ENCODE measurements at regions not wholly inside any gene's neighbourhood (a gene's known extent, or its start where the extent isn't known, plus 50 kb on each side); places are given as distances from the start of the nearest gene placed in this dataset.

GRCh38 chr17:15048933-15049794 is 216.0 kb downstream of the PMP22 start:
- no peak for DNase-seq (ENCODE audit: low read depth)

GRCh38 chr17:15048381-15048780 is 216.7 kb downstream of the PMP22 start:
- no peak for DNase-seq (ENCODE audit: low read depth)

- DNase-seq (ENCODE audit: low read depth): no peak
These were observed 222.8 kb downstream of the PMP22 start for GRCh38 chr17:15042311-15042710.

GRCh38 chr17:15039366-15039765 is 225.8 kb downstream of the PMP22 start:
- no peak for DNase-seq (ENCODE audit: low read depth)

- no peak for DNase-seq (ENCODE audit: low read depth)
These were observed 226.5 kb downstream of the PMP22 start for GRCh38 chr17:15038656-15039055.

GRCh38 chr17:15036238-15036637 is 228.9 kb downstream of the PMP22 start:
- no peak for DNase-seq (ENCODE audit: low read depth)

- no peak for DNase-seq (ENCODE audit: low read depth)
These were observed 233.2 kb downstream of the PMP22 start for GRCh38 chr17:15031975-15032374.

GRCh38 chr17:15029469-15029868 is 235.7 kb downstream of the PMP22 start:
- DNase-seq (ENCODE audit: low read depth): no peak

GRCh38 chr17:15027853-15028252 is 237.3 kb downstream of the PMP22 start:
- no peak for DNase-seq (ENCODE audit: low read depth)

- DNase-seq (ENCODE audit: low read depth): no peak
These were observed 239.0 kb downstream of the PMP22 start for GRCh38 chr17:15026088-15026487.

GRCh38 chr17:15023589-15024336 is 241.4 kb downstream of the PMP22 start:
- DNase-seq (ENCODE audit: low read depth): no peak

GRCh38 chr17:15019158-15019557 is 246.0 kb downstream of the PMP22 start:
- DNase-seq (ENCODE audit: low read depth): no peak

- DNase-seq (ENCODE audit: low read depth): no peak
These were observed 252.7 kb downstream of the PMP22 start for GRCh38 chr17:15012351-15012980.

- no peak for DNase-seq (ENCODE audit: low read depth)
These were observed 256.0 kb downstream of the PMP22 start for GRCh38 chr17:15009087-15009486.

- no peak for DNase-seq (ENCODE audit: low read depth)
These were observed 258.0 kb downstream of the PMP22 start for GRCh38 chr17:15007147-15007553.

- DNase-seq (ENCODE audit: low read depth): no peak
These were observed 258.6 kb downstream of the PMP22 start for GRCh38 chr17:15006421-15007128.

GRCh38 chr17:15000661-15001060 is 264.5 kb downstream of the PMP22 start:
- no peak for DNase-seq (ENCODE audit: low read depth)

- DNase-seq (ENCODE audit: low read depth): no peak
These were observed 267.8 kb downstream of the PMP22 start for GRCh38 chr17:14997290-14997689.

- DNase-seq (ENCODE audit: low read depth): no peak
These were observed 279.0 kb downstream of the PMP22 start for GRCh38 chr17:14986127-14986526.

GRCh38 chr17:14972844-14973243 is 292.3 kb downstream of the PMP22 start:
- DNase-seq (ENCODE audit: low read depth): no peak

GRCh38 chr17:14971054-14971453 is 294.1 kb downstream of the PMP22 start:
- DNase-seq (ENCODE audit: low read depth): no peak

Measured in LHCN-M2 (cell line).